Activated T-cell treated with anti-CD3 and anti-CD28 coated beads, Interleukin-2, amount 50 U/mL, for 4 hours (primary cell): ENCODE measurements at regions not wholly inside any gene's neighbourhood (a gene's known extent, or its start where the extent isn't known, plus 50 kb on each side); places are given as distances from the start of the nearest gene placed in this dataset.

Experiments
- ATAC-seq, 2 donors: fragments of 200-7000 bp; cut with Tn5 transposase; one replicate each; pipeline ENCODE4 v1.10.0; 2021
- DNase-seq: peaks from one replicate; pipeline ENCODE4 v3.0.0-alpha.2; 2020
- H3K27me3 Mint-ChIP-seq: one replicate; pipeline ENCODE4 v1.8.0; 2021; ENCODE audit warnings: low read depth, mixed read lengths
- H3K36me3 Mint-ChIP-seq: one replicate; pipeline ENCODE4 v1.8.0; 2022; ENCODE audit warnings: mixed read lengths; ENCODE audit not compliant: insufficient read depth
- H3K4me1 Mint-ChIP-seq: one replicate; pipeline ENCODE4 v1.8.0; 2021; ENCODE audit warnings: low read depth, mixed read lengths
- H3K4me3 Mint-ChIP-seq: one replicate; pipeline ENCODE4 v1.8.0; 2021; ENCODE audit warnings: mild to moderate bottlenecking, moderate library complexity, mixed read lengths
- H3K9me3 Mint-ChIP-seq: one replicate; pipeline ENCODE4 v1.8.0; 2021; ENCODE audit warnings: mixed read lengths

DNA sequence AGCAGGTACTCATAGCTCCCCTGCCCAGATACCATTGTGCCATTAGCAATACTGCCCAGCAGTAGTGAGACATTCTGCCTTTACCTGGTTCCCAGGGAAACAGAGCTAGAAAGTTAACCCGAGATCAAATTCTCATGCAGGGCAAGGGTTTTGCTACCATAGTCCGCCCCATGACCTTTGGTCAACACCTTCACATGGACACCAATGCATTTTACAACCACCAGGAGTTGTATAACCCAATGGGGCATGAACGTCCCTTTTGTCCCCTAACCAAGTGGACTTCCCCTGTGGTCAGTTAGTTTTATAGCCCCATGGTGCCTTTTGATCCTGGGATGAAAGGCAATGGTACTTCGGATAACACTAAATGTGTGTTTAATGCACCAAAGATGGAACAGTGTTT is 151.7 kb upstream of the IQSEC1 start:
- Mint-ChIP-seq H3K9me3 (no peaks in the 10 kb centered on the region), H3K36me3 (no peaks in the 10 kb centered on the region), H3K4me3 (no peak overlapping the region), H3K27me3 (no peaks in the 10 kb centered on the region), H3K4me1 (no peaks in the 10 kb centered on the region)
- DNase-seq (no peak), ATAC-seq (no peak)

DNA sequence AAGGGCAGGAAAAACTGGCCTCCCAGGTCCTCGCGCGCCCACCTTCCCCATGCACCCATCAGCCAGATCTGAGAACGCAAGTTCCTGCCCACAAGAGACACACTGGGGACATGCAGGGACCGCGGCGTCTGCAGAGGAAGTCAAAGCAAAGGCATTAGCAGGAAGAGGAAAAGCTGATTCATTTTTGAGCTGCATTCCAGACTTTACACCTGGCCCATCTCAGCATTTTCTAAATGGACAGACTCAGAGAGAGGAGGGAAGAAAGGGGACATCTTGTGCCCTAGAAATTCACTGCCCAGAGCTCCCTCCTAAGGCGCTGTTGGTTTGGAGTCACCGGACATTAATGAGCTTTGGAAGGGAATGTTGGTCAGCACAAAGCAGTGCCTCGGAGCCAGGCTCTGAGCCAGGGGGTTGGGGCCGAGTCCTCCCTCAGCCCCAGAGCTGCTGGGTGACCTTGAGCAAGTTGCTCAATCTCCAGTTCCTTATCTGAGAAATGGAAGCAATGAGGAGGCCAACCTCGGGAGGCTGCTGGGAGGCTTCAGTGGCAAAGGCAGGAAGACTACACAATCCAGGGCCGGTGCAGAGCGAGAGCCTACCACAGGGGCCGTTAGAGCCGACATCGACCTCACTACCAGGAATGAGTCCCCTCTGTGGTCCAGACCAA is 150.5 kb upstream of the IQSEC1 start:
- H3K9me3 Mint-ChIP-seq: no peaks in the 10 kb centered on the region
- H3K4me1 Mint-ChIP-seq: no peaks in the 10 kb centered on the region
- H3K27me3 Mint-ChIP-seq: no peaks in the 10 kb centered on the region
- H3K4me3 Mint-ChIP-seq: no peak overlapping the region
- ATAC-seq (no peak), DNase-seq (no peak)
- no peaks in the 10 kb centered on the region for H3K36me3 Mint-ChIP-seq

DNA sequence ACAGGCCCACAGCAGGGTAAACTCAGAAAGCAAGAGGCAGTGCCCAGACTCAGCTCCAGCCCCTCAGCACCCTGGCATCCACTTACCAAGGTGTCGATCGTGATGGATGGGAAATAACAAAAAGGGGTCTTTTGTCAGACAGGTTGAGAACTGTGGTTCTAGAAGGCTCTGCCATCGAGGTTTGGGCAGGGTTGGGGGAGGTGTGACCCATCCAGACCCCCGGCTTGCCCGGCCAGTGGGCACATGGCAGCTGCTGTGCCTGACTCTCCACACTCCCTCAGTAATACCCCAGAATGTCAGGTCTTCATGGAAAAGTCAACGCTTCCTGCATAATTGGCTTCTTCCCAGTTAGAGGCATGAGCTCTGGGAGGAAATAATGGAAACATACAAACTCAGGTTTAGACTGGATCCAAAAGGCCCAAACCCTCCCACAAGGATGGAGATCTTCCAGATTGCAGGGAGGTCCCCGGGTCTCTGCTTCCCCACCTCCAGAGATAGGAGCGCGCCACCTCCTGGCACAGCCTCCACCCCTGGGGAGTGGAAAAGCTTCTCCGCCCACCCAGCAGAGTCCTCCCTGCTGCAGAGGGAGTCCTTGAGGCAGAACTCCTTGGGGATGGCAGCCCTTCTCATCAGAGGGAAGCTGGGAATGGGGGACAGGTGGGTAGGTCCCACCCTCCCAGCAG is 149.8 kb upstream of the IQSEC1 start:
- H3K4me3 Mint-ChIP-seq: no peak overlapping the region
- H3K36me3 Mint-ChIP-seq: no peaks in the 10 kb centered on the region
- no peaks in the 10 kb centered on the region for H3K4me1 Mint-ChIP-seq
- ATAC-seq (no peak), DNase-seq (no peak)
- H3K27me3 Mint-ChIP-seq: no peaks in the 10 kb centered on the region
- no peaks in the 10 kb centered on the region for H3K9me3 Mint-ChIP-seq

DNA sequence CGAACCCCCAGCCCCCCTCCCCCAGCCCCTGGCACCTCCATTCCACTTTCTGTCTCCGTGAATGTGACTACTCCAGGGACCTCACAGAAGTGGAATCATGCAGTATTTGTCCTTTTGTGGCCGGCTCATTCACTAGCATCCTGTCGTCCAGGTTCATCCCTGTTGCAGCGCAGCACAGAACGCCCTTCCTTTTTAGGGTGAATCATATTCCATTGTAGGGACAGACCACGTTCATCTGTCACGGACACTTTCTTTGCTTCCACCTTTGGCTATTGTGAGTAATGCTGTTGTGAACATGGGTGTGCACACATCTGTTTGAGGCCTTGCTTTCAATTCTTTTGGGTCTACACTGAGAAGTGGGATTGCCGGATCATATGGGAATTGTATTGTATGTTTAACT is 148.9 kb upstream of the IQSEC1 start:
- Mint-ChIP-seq H3K36me3 (no peaks in the 10 kb centered on the region), H3K27me3 (no peaks in the 10 kb centered on the region), H3K4me3 (no peak overlapping the region), H3K9me3 (no peaks in the 10 kb centered on the region), H3K4me1 (no peaks in the 10 kb centered on the region)
- ATAC-seq (no peak), DNase-seq (no peak)

DNA sequence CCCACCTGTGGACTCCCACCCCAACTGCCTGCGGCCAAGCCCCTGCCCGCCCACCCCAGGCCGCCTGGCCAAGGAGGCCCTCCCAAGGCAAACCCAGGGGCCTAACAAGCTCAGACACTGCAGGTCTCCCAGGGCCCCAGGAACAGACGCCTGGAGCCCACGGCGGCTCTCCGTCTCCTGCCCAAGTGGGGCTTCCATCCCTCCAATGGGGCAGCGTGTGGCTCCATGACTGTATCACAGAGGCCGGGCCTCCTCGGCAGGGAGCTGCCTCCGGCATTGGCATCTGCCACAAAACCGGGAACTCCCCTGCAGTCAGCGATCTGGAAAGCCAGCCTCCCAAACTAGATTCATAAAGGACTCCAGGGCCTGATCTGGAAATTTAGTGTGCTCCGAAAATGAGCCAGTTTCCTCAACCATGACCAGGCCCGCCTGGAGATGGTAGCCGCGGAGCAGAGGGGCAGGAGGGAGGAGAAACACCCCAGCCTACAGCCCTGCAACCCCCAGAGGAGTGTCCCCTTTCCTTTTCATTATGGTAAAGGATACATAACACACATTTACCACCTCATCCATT is 148.3 kb upstream of the IQSEC1 start:
- Mint-ChIP-seq H3K27me3 (no peaks in the 10 kb centered on the region), H3K4me1 (no peaks in the 10 kb centered on the region), H3K4me3 (no peak overlapping the region), H3K9me3 (no peaks in the 10 kb centered on the region), H3K36me3 (no peaks in the 10 kb centered on the region)
- ATAC-seq: no peak
- DNase-seq: no peak

DNA sequence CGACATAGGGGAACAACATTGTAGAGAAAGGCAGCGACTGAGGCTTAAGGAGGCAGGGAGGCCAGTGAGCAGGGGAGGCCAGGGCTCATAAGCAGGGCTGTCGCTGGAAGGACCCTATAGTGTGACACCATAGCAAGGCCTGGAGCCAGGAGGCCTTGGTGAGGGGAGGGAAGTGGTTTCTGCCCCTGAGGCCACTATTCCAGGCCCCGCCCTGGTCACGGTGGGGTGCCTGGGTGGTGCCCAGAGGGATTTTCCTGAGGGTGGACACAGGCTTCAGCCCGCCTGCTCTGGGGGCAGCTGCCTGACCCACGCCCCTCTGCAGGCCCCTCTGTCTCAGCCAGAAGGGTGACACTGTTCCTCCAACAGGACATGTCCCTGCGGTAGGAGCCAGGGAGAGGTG is 147.8 kb upstream of the IQSEC1 start:
- no peaks in the 10 kb centered on the region for H3K4me1 Mint-ChIP-seq
- H3K27me3 Mint-ChIP-seq: no peaks in the 10 kb centered on the region
- no peaks in the 10 kb centered on the region for H3K36me3 Mint-ChIP-seq
- DNase-seq (no peak), ATAC-seq (no peak)
- no peaks in the 10 kb centered on the region for H3K9me3 Mint-ChIP-seq
- H3K4me3 Mint-ChIP-seq: no peak overlapping the region

DNA sequence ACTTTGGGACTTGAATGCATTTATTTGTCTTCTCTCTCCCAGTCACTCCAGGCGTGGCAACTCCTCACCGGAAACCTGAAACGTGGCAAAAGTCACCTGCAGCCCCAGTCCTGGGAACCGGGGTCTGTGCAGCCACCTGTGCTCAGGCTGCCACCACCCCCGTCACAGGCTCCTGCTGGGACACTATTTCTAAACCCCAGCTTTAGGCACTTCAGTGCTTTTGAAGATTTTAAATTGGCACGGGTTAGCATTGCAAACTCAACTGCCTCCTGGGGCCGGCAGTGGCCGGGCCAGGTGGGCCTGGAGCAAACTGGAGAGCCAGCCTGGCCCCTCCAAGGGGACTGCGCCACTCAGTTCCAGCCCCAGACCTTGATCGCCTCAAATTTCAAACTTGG is 146.7 kb upstream of the IQSEC1 start:
- Mint-ChIP-seq H3K4me3 (no peak overlapping the region), H3K27me3 (no peaks in the 10 kb centered on the region), H3K9me3 (no peaks in the 10 kb centered on the region), H3K4me1 (no peaks in the 10 kb centered on the region), H3K36me3 (no peaks in the 10 kb centered on the region)
- DNase-seq: no peak
- no peak for ATAC-seq

DNA sequence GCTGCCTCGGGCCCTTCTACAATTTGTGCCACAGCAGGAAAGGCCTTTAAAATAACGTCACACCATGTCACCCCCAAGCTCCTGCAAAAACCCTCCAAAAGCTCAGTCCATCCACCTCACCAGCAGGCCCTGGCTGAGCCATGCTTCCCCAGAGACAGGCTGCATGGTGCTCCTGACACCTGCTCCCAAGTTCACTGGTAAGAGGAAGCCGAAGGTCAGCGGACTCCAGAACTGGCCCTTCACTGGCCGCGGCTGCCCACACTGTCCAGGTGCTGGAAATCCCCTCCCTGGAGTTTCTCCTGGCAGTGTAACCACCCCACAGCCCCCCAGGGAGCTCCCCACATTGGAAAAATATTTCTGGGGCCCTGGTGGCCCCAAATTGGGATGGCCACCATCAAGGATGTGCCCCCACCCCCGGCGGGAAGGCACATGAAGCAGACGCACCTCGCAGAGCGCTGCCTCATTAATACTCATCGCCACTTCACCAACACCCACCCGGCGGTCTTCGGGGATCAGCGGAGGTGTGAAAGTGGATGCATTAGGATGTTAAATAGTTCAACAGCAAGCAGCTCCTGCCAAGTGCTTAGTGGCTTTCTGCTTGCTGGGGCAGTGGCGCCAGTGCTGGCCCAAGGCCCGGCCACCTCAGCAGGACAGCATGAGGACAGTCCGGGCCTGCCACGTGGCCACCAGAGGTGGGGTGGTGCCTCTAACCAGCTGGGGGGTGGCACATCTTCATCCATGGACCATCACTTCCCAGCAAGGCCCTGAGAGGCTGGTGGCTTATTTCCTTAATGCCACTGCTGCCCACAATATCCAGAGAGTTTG is 146.1 kb upstream of the IQSEC1 start:
- ATAC-seq (no peak), DNase-seq (no peak)
- Mint-ChIP-seq H3K27me3 (no peaks in the 10 kb centered on the region), H3K4me3 (no peak overlapping the region), H3K9me3 (no peaks in the 10 kb centered on the region), H3K4me1 (no peaks in the 10 kb centered on the region), H3K36me3 (no peaks in the 10 kb centered on the region)

DNA sequence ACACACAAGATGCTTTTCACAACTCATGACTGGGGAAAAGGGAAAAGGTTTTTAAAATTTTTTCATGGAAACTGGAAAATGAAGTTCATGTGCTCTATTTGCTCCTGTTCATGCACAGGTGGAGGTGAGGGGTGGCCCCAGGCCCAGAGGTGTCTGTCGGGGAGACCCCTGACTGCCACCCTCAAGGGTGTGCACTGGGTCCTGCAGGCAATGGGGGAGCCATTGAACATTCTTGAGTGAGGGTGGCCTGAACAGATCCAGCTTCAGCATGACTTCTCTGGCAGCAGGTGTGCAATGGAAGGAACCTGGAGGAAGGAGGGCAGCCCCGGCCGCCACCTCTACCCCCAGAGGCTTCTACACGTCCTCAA is 145.3 kb upstream of the IQSEC1 start:
- no peak for ATAC-seq
- H3K36me3 Mint-ChIP-seq: no peaks in the 10 kb centered on the region
- no peaks in the 10 kb centered on the region for H3K4me1 Mint-ChIP-seq
- no peak overlapping the region for H3K4me3 Mint-ChIP-seq
- H3K27me3 Mint-ChIP-seq: no peaks in the 10 kb centered on the region
- DNase-seq: no peak
- no peaks in the 10 kb centered on the region for H3K9me3 Mint-ChIP-seq

DNA sequence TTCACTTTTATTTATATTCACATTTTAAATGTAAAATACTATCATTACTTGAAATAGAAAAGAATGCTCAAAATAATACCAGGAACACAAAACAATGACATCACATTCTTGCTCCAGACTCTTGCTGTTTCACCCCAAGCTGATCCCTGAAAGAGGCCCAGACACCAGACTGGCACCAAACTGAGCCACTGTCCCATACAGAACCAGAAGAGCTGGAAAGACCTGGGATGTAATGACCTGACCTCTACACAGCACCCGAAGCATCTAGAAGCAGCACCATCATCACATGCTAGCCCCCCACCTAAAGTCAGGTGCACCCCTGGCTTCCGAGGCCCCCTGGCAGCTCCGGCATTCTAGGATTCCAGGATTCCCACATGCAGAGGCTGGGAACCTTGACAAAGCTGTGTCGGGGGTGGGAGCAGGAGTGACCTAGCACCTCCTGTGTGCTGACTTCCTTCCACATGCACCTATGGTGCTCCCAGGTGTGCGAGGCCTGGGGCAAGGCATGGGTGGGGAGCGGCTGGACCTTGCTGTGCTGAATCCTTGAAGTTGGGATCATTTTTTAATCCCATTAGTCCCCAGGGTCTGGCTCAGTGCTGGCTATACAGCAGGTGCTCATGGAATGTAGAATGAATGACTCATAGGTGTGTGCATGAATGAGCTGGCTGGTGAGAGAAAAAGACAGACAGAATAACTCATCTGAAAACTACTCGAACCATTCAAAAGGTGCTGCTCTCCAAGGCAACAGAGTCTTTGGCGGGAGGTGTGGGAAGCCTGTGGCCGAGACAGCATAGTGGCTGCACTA is 144.7 kb upstream of the IQSEC1 start:
- H3K9me3 Mint-ChIP-seq: no peaks in the 10 kb centered on the region
- no peak overlapping the region for H3K4me3 Mint-ChIP-seq
- H3K27me3 Mint-ChIP-seq: no peaks in the 10 kb centered on the region
- H3K36me3 Mint-ChIP-seq: no peaks in the 10 kb centered on the region
- H3K4me1 Mint-ChIP-seq: no peaks in the 10 kb centered on the region
- ATAC-seq (no peak), DNase-seq (no peak)

DNA sequence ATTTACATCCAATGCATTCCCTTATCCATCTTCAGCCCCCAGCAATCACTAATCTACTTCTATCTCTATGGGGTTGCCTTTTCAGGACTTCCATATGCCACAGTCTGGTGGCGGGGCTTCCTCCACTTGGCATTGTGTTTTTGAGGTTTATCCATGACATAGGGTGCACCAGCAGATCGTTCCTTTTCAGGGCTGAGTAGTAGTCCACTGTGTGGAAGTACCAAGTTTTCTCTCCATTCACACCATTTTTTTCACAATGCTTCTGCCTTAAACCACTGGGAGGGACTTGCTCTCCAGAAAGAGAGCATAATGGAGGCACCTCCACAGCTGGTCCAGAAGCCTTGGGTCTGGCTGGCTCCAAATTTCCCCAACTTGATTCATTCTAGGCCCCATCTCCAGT is 144.0 kb upstream of the IQSEC1 start:
- H3K36me3 Mint-ChIP-seq: no peaks in the 10 kb centered on the region
- no peaks in the 10 kb centered on the region for H3K27me3 Mint-ChIP-seq
- no peak overlapping the region for H3K4me3 Mint-ChIP-seq
- DNase-seq: no peak
- H3K9me3 Mint-ChIP-seq: no peaks in the 10 kb centered on the region
- no peaks in the 10 kb centered on the region for H3K4me1 Mint-ChIP-seq
- no peak for ATAC-seq

DNA sequence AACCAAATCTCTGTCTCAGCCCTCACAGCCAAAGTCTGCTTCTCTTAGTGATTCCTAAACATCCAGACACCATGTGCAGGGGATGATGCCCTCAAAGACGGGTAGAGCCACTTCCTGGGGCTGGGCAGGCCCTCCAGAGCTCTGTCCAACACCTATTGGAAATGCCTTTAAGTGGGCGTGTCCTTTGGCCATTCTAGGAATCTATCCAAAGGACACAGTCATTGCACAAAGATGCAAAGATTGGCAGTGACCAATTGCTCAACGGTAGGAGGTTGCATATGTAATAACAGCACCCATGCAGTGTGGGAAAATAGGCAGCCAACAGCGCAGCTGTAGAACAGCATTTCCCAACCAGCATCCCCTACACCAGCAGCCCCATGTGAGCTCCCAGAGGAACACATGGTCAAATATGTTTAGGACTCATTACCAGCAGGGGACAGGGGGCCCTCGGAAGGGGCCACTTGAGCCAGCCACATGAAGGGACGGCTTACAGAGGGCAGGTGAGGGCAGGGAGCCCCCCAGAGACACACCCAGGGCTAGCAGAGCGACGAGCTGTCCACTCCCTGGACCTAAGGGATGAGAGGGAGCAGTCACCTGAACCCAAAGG is 142.8 kb upstream of the IQSEC1 start:
- Mint-ChIP-seq H3K36me3 (no peaks in the 10 kb centered on the region), H3K4me1 (no peaks in the 10 kb centered on the region), H3K27me3 (no peaks in the 10 kb centered on the region), H3K4me3 (no peak overlapping the region), H3K9me3 (no peaks in the 10 kb centered on the region)
- no peak for DNase-seq
- no peak for ATAC-seq

DNA sequence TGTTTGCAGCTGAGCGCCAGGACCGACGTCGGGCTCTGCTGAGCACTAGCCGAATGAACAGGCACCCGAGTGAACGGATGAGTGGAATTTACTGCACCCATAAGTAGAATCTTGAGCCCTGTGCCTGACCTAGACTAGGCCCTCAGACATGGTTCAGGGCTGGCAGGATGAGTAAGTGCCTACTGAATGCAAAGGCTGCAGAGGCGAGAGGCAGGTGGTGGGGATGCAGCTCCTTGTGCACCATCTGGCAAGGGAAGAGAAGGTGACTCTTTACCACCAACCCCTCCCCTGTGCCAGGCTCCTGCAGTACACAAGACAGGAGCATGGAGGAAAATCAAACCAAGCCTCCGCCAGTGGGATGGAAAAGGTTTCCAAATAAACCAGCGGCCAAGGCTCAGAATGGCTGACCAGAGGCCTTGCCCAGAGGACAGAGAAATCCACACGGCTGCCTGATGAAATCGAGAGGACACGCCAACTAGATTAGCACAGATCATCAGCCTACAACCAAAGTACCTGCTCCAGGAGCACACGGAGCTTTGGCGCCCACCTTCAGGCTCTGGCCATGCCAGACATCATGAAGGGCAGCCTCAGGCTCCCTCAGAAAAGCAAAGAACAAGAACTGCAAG is 141.7 kb upstream of the IQSEC1 start:
- no peaks in the 10 kb centered on the region for H3K27me3 Mint-ChIP-seq
- H3K36me3 Mint-ChIP-seq: no peaks in the 10 kb centered on the region
- no peaks in the 10 kb centered on the region for H3K9me3 Mint-ChIP-seq
- ATAC-seq (no peak), DNase-seq (no peak)
- H3K4me1 Mint-ChIP-seq: no peaks in the 10 kb centered on the region
- H3K4me3 Mint-ChIP-seq: no peak overlapping the region
